Calu3 (cell line): ENCODE measurements at regions not wholly inside any gene's neighbourhood (a gene's known extent, or its start where the extent isn't known, plus 50 kb on each side); places are given as distances from the start of the nearest gene placed in this dataset.

Experiments used
- BruUV-seq: library from RNA; stranded (reverse); fragments of 400-500 nt; replicated peaks from 2 replicates; lab custom pipeline; 2021; lab: Mats Ljungman, UMichigan
- CTCF ChIA-PET: fragments of 300-600 bp; sonication (Branson Sonifier 250); formaldehyde crosslinking; loops from one replicate; lab custom pipeline; 2022; ENCODE audit warnings: antibody characterized with exemption; lab: Charles Lee
- DNase-seq: peaks from one replicate; pipeline ENCODE4 v3.0.0; 2022
- H3K27ac Mint-ChIP-seq: one replicate; pipeline ENCODE4 v1.8.0; 2022; ENCODE audit warnings: mixed read lengths; ENCODE audit not compliant: unreplicated experiment
- H3K27me3 Mint-ChIP-seq: one replicate; pipeline ENCODE4 v1.8.0; 2022; ENCODE audit warnings: mixed read lengths; ENCODE audit not compliant: unreplicated experiment
- H3K36me3 Mint-ChIP-seq: one replicate; pipeline ENCODE4 v1.8.0; 2022; ENCODE audit warnings: mild to moderate bottlenecking, moderate library complexity, mixed read lengths; ENCODE audit not compliant: insufficient read depth, unreplicated experiment
- H3K4me1 Mint-ChIP-seq: one replicate; pipeline ENCODE4 v1.8.0; 2022; ENCODE audit warnings: mild to moderate bottlenecking, low read depth, mixed read lengths; ENCODE audit not compliant: unreplicated experiment
- H3K4me3 Mint-ChIP-seq: one replicate; pipeline ENCODE4 v1.8.0; 2022; ENCODE audit warnings: mild to moderate bottlenecking, low read depth, moderate library complexity, mixed read lengths; ENCODE audit not compliant: unreplicated experiment
- H3K9me3 Mint-ChIP-seq: one replicate; pipeline ENCODE4 v1.8.0; 2022; ENCODE audit warnings: low read depth, mixed read lengths; ENCODE audit not compliant: unreplicated experiment
- CTCF ChIP-seq: fragments of 200-600 bp; IDR thresholded peaks from one replicate; pipeline ENCODE4 v1.8.0; 2022; ENCODE audit warnings: antibody characterized with exemption; ENCODE audit not compliant: unreplicated experiment
- intact Hi-C: fragments of 100-400 bp; cut with micrococcal nuclease; formaldehyde crosslinking; loops from one replicate; pipeline ENCODE4 v1.10.0; 2022; ENCODE audit not compliant: unreplicated experiment

DNA sequence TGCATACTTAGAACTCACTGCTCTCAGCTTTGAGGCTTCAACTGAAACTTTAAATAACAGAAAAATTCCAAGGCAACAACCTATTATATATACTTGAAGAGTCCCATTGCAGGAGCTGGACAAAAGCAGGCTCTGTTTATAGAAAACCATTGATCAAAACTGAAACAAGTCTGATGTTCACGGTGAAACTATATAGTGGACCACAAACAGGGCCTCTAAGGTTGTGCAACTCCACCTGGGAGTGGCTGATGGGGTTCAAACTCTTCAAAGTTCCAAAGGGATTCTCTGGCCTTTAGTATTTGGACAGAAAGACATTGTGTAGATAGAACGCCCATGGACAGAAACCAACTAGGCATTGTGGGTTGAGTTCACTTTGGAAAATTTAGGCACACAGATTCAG lies 140.3 kb downstream of the ZC3H11B start:
- no peaks in the 10 kb centered on the region for H3K9me3 Mint-ChIP-seq
- DNase-seq: no peak
- no peaks in the 10 kb centered on the region for H3K4me1 Mint-ChIP-seq
- BruUV-seq: no TSS peak
- CTCF ChIA-PET: no interaction called here
- H3K36me3 Mint-ChIP-seq: no peaks in the 10 kb centered on the region
- no peak overlapping the region for H3K4me3 Mint-ChIP-seq
- no peak for TF ChIP-seq CTCF
- H3K27me3 Mint-ChIP-seq: no peaks in the 10 kb centered on the region
- H3K27ac Mint-ChIP-seq: no peak overlapping the region
- intact Hi-C loops: no loop called here

DNA sequence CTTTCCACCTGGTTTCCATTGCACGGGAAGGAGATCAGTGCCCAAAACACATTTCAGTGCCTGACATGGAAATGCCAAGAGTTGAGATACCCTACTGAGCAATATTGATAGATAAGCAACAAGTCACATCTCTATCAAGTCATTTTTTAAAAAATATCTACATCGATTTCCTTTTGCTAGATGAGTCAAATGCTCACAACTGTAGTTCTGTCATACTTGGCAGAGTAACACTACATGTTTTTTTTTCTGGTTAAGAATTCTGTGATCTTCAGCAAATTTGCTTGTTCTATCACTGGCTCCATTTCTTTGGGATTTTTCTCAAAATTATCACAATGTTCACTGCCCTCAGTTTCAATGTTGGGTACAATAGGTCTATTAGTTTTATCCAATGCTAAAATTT lies 145.4 kb downstream of the ZC3H11B start:
- CTCF ChIA-PET: no interaction called here
- Mint-ChIP-seq H3K4me3 (no peak overlapping the region), H3K27ac (no peak overlapping the region), H3K9me3 (no peaks in the 10 kb centered on the region), H3K4me1 (no peaks in the 10 kb centered on the region), H3K36me3 (no peaks in the 10 kb centered on the region), H3K27me3 (peaks cover 14% of the 10 kb centered on the region)
- no peak for TF ChIP-seq CTCF
- intact Hi-C loops: no loop called here
- BruUV-seq: no TSS peak
- DNase-seq: no peak

- no peak overlapping the region for H3K27ac Mint-ChIP-seq
- H3K4me1 Mint-ChIP-seq: no peaks in the 10 kb centered on the region
- no peak overlapping the region for H3K4me3 Mint-ChIP-seq
- no peaks in the 10 kb centered on the region for H3K36me3 Mint-ChIP-seq
- H3K27me3 Mint-ChIP-seq: peaks cover 21% of the 10 kb centered on the region
- intact Hi-C loops: no loop called here
- BruUV-seq: no TSS peak
- no peaks in the 10 kb centered on the region for H3K9me3 Mint-ChIP-seq
- CTCF ChIA-PET: interaction anchor here (0.6 kb wide), 1 partner anchor 91 kb away, joined by 7 read pairs; no protein-coding TSS in a partner anchor
- no peak for DNase-seq
- TF ChIP-seq CTCF: no peak
Observed at GRCh38 chr1:219466766-219467165, 146.1 kb downstream of the ZC3H11B start.

DNA sequence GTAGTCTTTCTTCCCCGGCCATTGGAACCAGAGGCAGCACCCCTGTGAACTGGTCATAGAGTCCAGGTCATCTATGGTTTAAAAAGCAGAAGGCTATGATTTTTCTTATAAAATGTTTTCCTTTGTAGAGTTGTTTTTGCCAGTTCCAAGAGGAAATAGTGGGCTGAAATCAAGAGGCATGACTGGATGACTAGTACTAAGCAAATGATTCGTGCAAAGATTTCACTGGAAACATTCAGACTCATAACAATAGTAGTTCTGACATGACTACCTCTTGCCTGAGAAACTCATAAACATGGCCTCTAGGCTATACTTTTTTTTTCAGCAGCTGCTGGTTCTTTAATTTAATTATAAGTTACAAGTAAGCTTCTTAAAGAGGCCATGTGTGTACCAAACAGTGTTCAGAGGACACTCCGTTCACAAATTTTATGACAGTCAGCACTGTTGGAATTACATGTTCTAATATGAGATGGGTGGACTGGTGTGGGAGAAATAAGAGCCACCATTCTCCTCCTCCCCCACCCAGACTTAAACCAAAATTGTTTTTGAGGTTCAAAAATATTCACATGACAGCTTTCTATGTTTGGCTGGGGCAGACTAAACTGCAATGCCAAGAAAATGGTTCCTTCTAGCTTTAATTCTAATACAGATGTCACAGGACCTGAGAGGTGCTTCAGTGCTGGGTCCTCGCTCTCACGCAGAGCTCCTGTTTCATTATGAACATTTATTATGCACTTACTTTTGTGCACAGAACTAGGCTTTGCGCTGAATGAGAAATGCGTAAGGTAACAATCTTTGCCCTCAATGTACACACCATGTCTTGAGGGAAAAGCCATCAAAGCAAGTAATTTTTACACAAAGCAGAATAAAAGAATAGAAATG lies 147.5 kb downstream of the ZC3H11B start:
- Mint-ChIP-seq H3K27me3 (peaks cover 21% of the 10 kb centered on the region), H3K4me1 (no peaks in the 10 kb centered on the region), H3K36me3 (no peaks in the 10 kb centered on the region), H3K9me3 (no peaks in the 10 kb centered on the region), H3K27ac (no peak overlapping the region), H3K4me3 (no peak overlapping the region)
- intact Hi-C loops: no loop called here
- BruUV-seq: no TSS peak
- no peak for TF ChIP-seq CTCF
- DNase-seq: no peak
- CTCF ChIA-PET: interaction anchor here (1.0 kb wide), 1 partner anchor 12 kb away, joined by 3 read pairs; no protein-coding TSS in a partner anchor
